NCI-H128 (cell line): ENCODE measurements at regions not wholly inside any gene's neighbourhood (a gene's known extent, or its start where the extent isn't known, plus 50 kb on each side); places are given as distances from the start of the nearest gene placed in this dataset.
A peak's percentile ranks its signal among the peaks of the same experiment; 100 is the strongest.

ENCODE experiments used
- DNase-seq: peaks from one replicate; lab custom pipeline; 2025; ENCODE audit not compliant: unreplicated experiment; lab: John Stamatoyannopoulos, UW

- DNase-seq, result peak; percentile 14
Observed at GRCh38 chr3:94179059-94179458, 116.2 kb downstream of the NSUN3 start.

GRCh38 chr3:94183551-94183950 is 120.7 kb downstream of the NSUN3 start:
- no peak for DNase-seq

GRCh38 chr3:94184781-94185180 is 121.9 kb downstream of the NSUN3 start:
- no peak for DNase-seq

GRCh38 chr3:94185753-94186152 is 122.9 kb downstream of the NSUN3 start:
- DNase-seq, result no peak

- no peak for DNase-seq
Observed at GRCh38 chr3:94187697-94188096, 124.8 kb downstream of the NSUN3 start.

GRCh38 chr3:94195381-94195780 is 132.5 kb downstream of the NSUN3 start:
- no peak for DNase-seq

GRCh38 chr3:94206291-94206690 is 143.4 kb downstream of the NSUN3 start:
- no peak for DNase-seq

GRCh38 chr3:94210256-94210655 is 147.4 kb downstream of the NSUN3 start:
- no peak for DNase-seq

- no peak for DNase-seq
Observed at GRCh38 chr3:94217406-94217805, 154.5 kb downstream of the NSUN3 start.

GRCh38 chr3:94220426-94220825 is 157.6 kb downstream of the NSUN3 start:
- no peak for DNase-seq

GRCh38 chr3:94221829-94222228 is 159.0 kb downstream of the NSUN3 start:
- no peak for DNase-seq

GRCh38 chr3:94225148-94225865 is 162.4 kb downstream of the NSUN3 start:
- DNase-seq, result no peak

GRCh38 chr3:94226078-94226477 is 163.2 kb downstream of the NSUN3 start:
- DNase-seq, result no peak

GRCh38 chr3:94232921-94233320 is 170.1 kb downstream of the NSUN3 start:
- DNase-seq, result no peak

GRCh38 chr3:94234177-94234788 is 171.4 kb downstream of the NSUN3 start:
- DNase-seq, result no peak

GRCh38 chr3:94241986-94242385 is 179.1 kb downstream of the NSUN3 start:
- no peak for DNase-seq

GRCh38 chr3:94246171-94246570 is 183.3 kb downstream of the NSUN3 start:
- DNase-seq, result no peak

- DNase-seq, result no peak
Observed at GRCh38 chr3:94248042-94248441, 185.2 kb downstream of the NSUN3 start.

- peak; percentile 24 for DNase-seq
Observed at GRCh38 chr3:94249491-94250079, 186.7 kb downstream of the NSUN3 start.

- DNase-seq, result no peak
Observed at GRCh38 chr3:94251566-94251965, 188.7 kb downstream of the NSUN3 start.

- no peak for DNase-seq
Observed at GRCh38 chr3:94252316-94252715, 189.5 kb downstream of the NSUN3 start.
